HUES64 (cell line): ENCODE measurements at regions not wholly inside any gene's neighbourhood (a gene's known extent, or its start where the extent isn't known, plus 50 kb on each side); places are given as distances from the start of the nearest gene placed in this dataset.

Experiments used
- H3K27ac ChIP-seq: 2 replicates; pipeline ENCODE4 v1.7.0; 2013; ENCODE audit warnings: low read depth, low read length, inconsistent platforms
- H3K27me3 ChIP-seq: 2 replicates; pipeline ENCODE4 v1.6.1; 2013; ENCODE audit warnings: mild to moderate bottlenecking, low read length; ENCODE audit not compliant: insufficient read depth
- H3K36me3 ChIP-seq: 2 replicates; pipeline ENCODE4 v1.6.1; 2013; ENCODE audit warnings: mild to moderate bottlenecking, low read length; ENCODE audit not compliant: insufficient read depth
- H3K4me1 ChIP-seq: 2 replicates; pipeline ENCODE4 v1.6.1; 2013; ENCODE audit warnings: mild to moderate bottlenecking, low read length, moderate library complexity; ENCODE audit not compliant: insufficient read depth
- H3K4me3 ChIP-seq: 2 replicates; pipeline ENCODE4 v1.5.1; 2013; ENCODE audit warnings: mild to moderate bottlenecking, low read length, moderate library complexity
- H3K9ac ChIP-seq: 2 replicates; pipeline ENCODE4 v1.6.1; 2013; ENCODE audit warnings: mild to moderate bottlenecking, low read depth, low read length
- H3K9me3 ChIP-seq: 2 replicates; pipeline ENCODE4 v1.6.1; 2013; ENCODE audit warnings: low read depth, low read length; ENCODE audit not compliant: insufficient read depth
- WGBS: fragments of 150-250, 120-280 bp; methylation state at CpG from one replicate; pipeline ENCODE4 v1.1.7; 2013; ENCODE audit warnings: missing lambda C conversion rate; 5-methylcytosine and 5-hydroxymethylcytosine counted together

- WGBS = 97% methylated on average over 1 of the region's 1 CpG
- H3K4me1 ChIP-seq = no peaks in the 10 kb centered on the region
- no peaks in the 10 kb centered on the region for H3K9me3 ChIP-seq
- H3K4me3 ChIP-seq = no peak overlapping the region
- H3K9ac ChIP-seq = no peak overlapping the region
- H3K27me3 ChIP-seq = no peaks in the 10 kb centered on the region
- H3K27ac ChIP-seq = no peak overlapping the region
- no peaks in the 10 kb centered on the region for H3K36me3 ChIP-seq
Measured at GRCh38 chr18:33818145-33818544, 240.1 kb downstream of the ASXL3 start.

GRCh38 chr18:33817096-33817495 lies 239.1 kb downstream of the ASXL3 start:
- Histone ChIP-seq H3K36me3 (no peaks in the 10 kb centered on the region), H3K9me3 (no peaks in the 10 kb centered on the region), H3K4me1 (no peaks in the 10 kb centered on the region), H3K4me3 (no peak overlapping the region), H3K9ac (no peak overlapping the region), H3K27me3 (no peaks in the 10 kb centered on the region), H3K27ac (no peak overlapping the region)
- WGBS = 81% methylated on average over 1 of the region's 1 CpG

- Histone ChIP-seq H3K9ac (no peak overlapping the region), H3K27ac (no peak overlapping the region), H3K36me3 (no peaks in the 10 kb centered on the region), H3K4me3 (no peak overlapping the region), H3K27me3 (no peaks in the 10 kb centered on the region), H3K4me1 (no peaks in the 10 kb centered on the region), H3K9me3 (no peaks in the 10 kb centered on the region)
Measured at GRCh38 chr18:33814546-33814945, 236.5 kb downstream of the ASXL3 start.

GRCh38 chr18:33812186-33812585 lies 234.2 kb downstream of the ASXL3 start:
- Histone ChIP-seq H3K27me3 (no peaks in the 10 kb centered on the region), H3K4me1 (no peaks in the 10 kb centered on the region), H3K9me3 (no peaks in the 10 kb centered on the region), H3K9ac (no peak overlapping the region), H3K36me3 (no peaks in the 10 kb centered on the region), H3K27ac (no peak overlapping the region), H3K4me3 (no peak overlapping the region)
- 94% methylated on average over 2 of the region's 2 CpGs for WGBS

- no peak overlapping the region for H3K9ac ChIP-seq
- no peaks in the 10 kb centered on the region for H3K9me3 ChIP-seq
- H3K27me3 ChIP-seq = no peaks in the 10 kb centered on the region
- 92% methylated on average over 3 of the region's 4 CpGs for WGBS
- no peaks in the 10 kb centered on the region for H3K4me1 ChIP-seq
- H3K27ac ChIP-seq = no peak overlapping the region
- no peaks in the 10 kb centered on the region for H3K36me3 ChIP-seq
- no peak overlapping the region for H3K4me3 ChIP-seq
Measured at GRCh38 chr18:33805592-33805991, 227.6 kb downstream of the ASXL3 start.

GRCh38 chr18:33804258-33804657 lies 226.2 kb downstream of the ASXL3 start:
- Histone ChIP-seq H3K27me3 (no peaks in the 10 kb centered on the region), H3K9me3 (no peaks in the 10 kb centered on the region), H3K27ac (no peak overlapping the region), H3K9ac (no peak overlapping the region), H3K4me1 (no peaks in the 10 kb centered on the region), H3K36me3 (no peaks in the 10 kb centered on the region), H3K4me3 (no peak overlapping the region)
- WGBS = 96% methylated on average over 3 of the region's 3 CpGs

GRCh38 chr18:33803636-33804035 lies 225.6 kb downstream of the ASXL3 start:
- H3K4me1 ChIP-seq = no peaks in the 10 kb centered on the region
- H3K27me3 ChIP-seq = no peaks in the 10 kb centered on the region
- H3K27ac ChIP-seq = no peak overlapping the region
- no peak overlapping the region for H3K9ac ChIP-seq
- no peaks in the 10 kb centered on the region for H3K9me3 ChIP-seq
- WGBS = 68% methylated on average over 3 of the region's 3 CpGs
- no peak overlapping the region for H3K4me3 ChIP-seq
- no peaks in the 10 kb centered on the region for H3K36me3 ChIP-seq

GRCh38 chr18:33802955-33803354 lies 224.9 kb downstream of the ASXL3 start:
- Histone ChIP-seq H3K27ac (no peak overlapping the region), H3K27me3 (no peaks in the 10 kb centered on the region), H3K4me1 (no peaks in the 10 kb centered on the region), H3K36me3 (no peaks in the 10 kb centered on the region), H3K9me3 (no peaks in the 10 kb centered on the region), H3K9ac (no peak overlapping the region), H3K4me3 (no peak overlapping the region)
- whole genome bisulfite sequencing = 90% methylated on average over 2 of the region's 2 CpGs
